Ammon's horn (tissue), 1 donor: ENCODE measurements at regions not wholly inside any gene's neighbourhood (a gene's known extent, or its start where the extent isn't known, plus 50 kb on each side); places are given as distances from the start of the nearest gene placed in this dataset.

Experiments used
- DNase-seq: peaks from one replicate; pipeline ENCODE4 v3.0.0-alpha.2; 2016; ENCODE audit warnings: low spot score

DNA sequence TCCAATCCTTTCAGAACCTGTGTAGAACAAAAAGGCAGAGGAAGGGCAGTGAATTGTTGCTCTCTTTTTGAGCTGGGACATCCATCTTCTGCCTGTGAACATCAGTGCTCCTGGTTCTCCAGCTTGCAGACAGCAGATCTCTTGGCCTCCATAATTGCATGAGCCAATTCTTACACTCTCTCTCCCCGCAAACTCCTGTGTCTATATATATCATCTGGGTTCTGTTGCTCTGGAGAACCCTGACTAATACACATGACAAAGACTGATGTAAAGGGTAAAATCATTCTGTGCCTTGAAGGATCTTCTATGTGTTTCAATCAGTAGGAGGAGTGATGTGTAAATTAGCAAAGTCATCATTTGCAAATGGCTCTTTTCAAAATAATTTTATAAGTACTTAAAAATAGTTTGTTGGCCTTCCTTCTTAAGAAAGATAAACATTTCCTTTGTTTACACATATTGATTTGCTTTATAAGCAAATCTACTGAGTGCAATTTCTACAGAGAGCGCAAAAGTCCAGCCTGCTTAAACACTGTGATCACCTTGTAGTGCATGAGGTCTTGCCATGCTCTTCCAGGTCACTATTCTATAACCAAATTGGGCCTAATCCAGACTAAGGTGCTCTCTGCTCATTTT is 154.9 kb upstream of the ANKRD28 start:
- DNase-seq: no peak

DNA sequence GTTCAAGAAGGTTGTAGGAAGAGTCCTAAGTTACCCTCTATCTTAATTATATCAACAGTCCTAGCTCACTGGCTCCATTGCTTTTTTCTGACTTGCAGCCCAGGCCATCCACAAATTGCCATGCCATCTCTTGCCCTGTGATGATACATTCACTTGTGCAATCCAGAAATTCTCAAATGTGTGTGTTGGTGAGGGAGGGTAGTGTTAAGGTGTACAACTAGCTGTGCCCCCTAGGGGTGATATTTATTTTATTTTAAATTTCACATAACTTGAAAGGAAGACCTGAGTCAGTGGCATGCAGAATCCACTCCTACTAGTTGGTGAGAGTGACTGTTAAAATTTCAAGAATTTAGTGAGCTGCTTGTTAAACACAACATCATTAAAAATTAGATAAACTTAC is 156.1 kb upstream of the ANKRD28 start:
- DNase-seq: no peak

DNA sequence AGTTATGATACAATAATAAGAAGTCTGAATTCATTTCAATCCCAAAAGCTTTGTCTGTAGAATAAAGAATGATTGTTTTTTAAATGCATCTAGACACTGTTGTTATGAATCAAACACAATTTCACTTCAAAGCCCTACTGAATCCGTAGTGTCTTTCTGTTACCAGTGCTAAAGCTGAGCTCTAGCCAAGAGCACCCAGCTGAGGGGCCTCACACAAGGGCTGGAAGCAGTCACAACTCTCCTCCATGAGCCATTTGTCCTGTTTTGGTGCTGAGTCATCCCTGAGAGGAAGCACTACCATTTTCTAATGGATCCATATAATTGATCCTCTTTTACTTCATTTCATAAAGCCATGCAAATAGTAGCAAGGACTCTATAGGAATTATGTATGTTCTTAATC is 158.2 kb upstream of the ANKRD28 start:
- peak; percentile 59 for DNase-seq

GRCh38 chr3:15958692-15959433 is 161.1 kb upstream of the ANKRD28 start:
- no peak for DNase-seq

DNA sequence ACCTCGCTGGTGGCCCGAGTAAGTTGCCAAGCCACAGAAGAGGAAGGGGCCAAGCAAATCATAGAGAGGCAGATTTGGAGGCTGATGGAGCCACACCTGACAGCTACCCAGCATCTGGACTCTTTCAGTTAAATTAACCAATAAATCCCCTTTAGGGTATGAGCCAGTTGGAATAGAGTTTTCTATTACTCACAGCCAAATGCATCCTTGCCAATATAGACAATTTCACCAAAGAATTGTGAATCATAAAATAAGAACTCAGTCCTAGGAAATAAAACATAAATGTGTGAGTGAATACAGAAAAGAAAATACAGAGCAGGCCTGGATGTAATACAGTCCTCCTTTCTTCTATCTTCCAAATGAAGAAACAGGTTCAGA is 161.6 kb upstream of the ANKRD28 start:
- DNase-seq: no peak

GRCh38 chr3:15964605-15965442 is 167.0 kb upstream of the ANKRD28 start:
- no peak for DNase-seq

DNA sequence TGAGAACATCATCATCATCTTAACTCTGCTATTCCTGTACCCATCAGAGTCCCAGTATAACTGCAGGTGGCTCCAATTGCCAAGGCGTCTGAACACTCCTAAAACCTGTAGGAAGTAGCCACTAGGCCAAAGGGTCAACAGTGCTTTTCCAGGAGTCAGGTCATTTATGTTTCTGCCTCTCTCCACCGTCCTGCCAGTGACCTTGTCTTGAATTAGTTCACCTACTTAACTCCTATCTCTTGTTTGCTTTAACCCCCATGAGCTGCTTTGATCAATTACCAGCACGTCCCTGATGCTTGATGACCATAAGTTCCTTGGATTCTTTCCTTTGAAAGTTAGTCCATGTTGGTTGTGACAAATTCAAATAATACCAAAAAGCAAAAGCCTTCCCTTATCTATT is 169.8 kb upstream of the ANKRD28 start:
- DNase-seq: no peak

GRCh38 chr3:15969874-15970640 is 172.3 kb upstream of the ANKRD28 start:
- no peak for DNase-seq

- DNase-seq: no peak
Observed at GRCh38 chr3:15973414-15973813, 175.6 kb upstream of the ANKRD28 start.

- DNase-seq: no peak
Observed at GRCh38 chr3:15973940-15974339, 176.2 kb upstream of the ANKRD28 start.

DNA sequence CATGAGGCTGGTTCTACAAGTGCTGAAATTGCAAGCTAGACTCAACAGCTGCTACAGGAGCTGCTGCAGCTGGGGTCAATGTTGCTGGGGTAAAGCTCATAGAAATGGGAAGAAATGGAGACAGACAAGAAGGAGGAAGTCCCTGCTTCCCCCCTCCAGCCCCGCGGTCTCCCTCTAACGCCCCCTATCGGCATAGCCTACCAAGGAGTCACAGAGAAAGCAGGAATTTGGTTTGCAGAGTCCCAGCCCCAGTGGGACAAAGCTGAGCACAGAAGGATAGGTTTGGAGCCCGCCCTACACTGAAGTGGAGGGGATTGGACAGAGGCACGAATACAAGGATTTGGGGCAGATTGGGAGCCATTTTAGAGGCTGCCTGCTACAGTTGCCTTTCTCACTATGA is 176.9 kb upstream of the ANKRD28 start:
- no peak for DNase-seq

- no peak for DNase-seq
Observed at GRCh38 chr3:15976524-15976923, 178.7 kb upstream of the ANKRD28 start.

DNA sequence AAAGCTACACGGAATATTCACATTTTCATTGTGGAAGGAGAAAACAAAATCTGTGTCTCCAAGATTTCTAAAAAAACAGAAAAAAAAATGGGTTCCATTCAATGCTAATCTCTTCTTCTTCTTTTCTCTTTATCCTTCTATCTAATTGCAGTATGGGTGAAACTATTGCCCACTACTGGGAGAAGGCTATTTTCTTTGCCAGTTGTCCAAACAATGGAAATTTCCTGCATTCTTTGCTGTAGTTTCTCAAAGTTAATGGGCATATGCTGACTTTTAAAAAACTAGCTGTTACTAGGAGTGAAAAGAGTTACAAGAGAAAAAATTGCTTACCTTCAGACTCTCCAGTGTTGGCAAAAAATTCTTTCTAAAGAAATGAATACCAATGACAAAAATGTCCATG is 179.3 kb upstream of the ANKRD28 start:
- no peak for DNase-seq

DNA sequence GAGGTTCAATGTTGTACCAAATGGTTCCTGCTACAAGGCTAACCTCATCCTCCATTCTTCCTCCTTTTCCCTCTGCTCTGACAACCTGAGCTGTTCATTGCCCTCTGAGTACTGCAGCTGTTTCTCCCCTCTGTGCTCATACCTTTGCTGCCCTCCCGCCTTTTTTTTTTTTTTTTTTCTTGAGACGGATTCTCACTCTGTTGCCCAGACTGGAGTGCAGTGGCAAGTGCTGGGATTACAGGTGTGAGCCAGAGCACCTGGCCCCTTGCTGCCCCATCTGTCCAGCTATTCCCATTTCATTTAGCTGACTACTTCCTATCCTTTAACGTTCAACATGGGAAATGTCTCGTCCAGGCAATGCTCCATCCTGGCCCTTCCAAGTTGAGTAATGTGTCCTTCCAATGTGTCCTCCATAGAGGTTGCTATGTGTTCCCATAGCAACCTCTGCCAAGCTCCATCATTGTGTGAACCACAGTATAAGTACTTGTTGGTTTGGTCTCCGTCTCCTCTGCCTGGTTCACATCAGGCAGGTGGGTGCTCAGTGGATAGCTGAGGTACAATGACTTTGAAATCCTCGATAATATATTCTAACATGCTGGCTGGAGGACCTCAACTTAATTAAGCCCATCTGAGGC is 179.9 kb upstream of the ANKRD28 start:
- DNase-seq: no peak

DNA sequence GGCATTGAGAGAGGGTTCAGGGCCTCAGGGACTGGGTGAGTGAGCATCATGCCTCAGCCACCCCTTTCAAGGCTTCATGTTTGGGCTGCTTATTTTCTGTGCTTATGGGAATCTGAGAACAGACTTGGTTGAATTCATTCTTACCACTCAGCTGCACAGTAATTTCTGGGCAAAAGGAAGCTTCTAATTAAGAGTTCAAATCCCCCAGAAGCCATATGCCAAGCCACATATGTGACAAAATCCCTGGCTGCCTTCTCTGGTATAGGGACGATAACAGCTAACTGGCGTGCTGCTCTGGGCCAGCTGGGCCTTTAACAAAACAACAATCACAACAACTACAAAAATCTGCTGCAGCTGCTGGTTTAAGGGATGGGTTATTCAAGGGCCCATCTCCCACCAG is 181.0 kb upstream of the ANKRD28 start:
- DNase-seq: no peak

DNA sequence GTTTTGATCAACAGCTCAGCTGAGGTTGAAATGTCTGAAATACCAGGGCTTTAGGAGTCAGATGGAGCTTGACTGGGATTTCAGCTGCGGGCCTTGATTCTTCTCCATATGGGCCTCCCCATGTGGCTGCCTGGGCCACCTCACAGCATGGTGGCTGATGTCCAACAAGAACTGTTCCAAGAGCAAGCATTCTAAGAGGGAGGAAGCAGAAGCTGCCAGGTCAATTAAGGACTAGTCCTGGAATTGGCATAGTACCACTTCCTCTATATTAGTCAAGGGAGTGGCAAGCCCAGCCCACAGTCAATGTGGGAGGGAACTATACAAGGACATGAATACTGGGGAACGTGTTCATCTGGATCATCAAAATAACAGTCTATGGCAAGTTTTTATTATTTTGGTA is 181.7 kb upstream of the ANKRD28 start:
- DNase-seq: no peak

DNA sequence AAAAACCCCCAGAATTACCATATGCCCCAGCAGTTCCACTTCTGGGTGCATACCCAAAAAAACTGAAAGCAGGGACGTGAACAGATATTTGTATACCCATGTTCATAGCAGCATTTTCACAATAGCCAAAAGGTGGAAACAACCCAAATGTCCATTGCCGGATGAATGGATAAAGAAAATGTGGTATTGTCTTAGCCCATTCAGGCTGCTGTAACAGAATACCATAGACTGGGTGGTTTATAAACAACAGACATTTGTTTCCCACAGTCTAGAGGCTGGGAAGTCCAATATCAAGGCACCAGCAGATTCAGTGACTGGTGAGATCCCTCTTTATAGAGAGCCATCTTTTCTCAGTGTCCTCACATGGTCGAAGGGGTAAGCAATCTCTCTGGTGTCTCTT is 182.1 kb upstream of the ANKRD28 start:
- DNase-seq: no peak

GRCh38 chr3:15982243-15982642 is 184.5 kb upstream of the ANKRD28 start:
- no peak for DNase-seq

DNA sequence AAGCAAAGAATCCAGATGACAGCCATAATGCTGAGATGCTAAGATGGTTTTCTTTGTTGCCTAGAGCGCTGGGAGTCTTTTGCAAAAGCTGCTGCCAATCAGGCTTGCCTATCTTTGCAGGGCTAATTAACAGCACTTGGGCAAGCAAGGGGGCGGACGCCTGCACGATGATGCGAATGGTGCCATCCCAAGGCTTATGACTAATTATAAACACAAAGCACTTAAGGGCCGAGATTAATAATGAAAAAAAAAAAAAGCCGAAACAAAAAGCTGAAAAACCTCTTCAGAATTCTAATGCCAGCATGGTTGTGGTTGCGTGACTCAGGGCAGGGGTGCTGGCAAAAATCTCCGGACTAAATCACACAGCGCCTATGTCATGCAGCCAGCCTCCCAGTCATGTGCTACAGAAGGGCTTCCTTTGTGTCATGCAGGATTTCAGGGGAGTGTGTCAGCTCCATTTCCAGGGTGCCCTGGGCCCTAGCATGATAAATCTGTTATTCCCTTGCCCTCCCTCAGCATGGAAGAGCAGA is 185.0 kb upstream of the ANKRD28 start:
- DNase-seq: peak; percentile 74

DNA sequence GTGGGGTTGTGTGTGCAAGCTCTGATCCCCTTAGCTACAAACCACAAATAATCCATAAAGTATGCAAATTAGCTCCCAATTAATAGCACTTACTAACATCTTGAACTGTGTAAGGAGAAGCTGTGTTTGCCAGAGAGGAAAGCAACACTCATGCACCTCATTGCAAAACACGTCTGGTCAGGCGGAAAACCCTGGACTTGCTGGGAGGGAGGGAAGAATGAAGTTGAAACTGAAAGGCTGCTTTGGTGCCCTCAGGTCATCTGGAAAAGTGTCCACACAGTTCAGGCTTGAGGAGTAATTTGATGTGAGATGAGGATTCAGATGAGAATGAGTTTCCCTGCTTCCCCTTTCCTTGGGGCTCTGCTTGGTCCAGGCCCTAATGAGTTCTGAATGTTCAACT is 185.5 kb upstream of the ANKRD28 start:
- no peak for DNase-seq

GRCh38 chr3:15983693-15984092 is 185.9 kb upstream of the ANKRD28 start:
- DNase-seq: no peak

DNA sequence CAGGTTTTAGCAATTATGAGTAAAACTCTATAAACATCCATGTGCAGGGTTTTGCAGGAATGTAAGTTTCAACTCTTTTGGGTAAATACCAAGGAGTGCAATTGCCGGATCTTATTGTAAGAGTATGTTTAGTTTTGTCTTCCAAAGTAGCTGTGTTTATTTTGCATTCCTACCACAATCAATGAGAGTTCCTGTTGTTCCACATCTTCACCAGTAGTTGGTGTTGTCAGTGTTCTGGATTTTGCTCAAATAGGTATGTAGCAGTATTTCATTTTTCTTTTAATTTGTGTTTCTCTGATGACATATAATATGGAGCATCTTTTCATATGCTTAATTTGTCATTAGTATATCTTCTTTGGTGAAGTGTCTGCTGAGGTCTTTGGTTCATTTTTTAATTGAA is 185.1 kb upstream of the GALNT15 start:
- DNase-seq: no peak
